ENCODE measurements at regions not wholly inside any gene's neighbourhood (a gene's known extent, or its start where the extent isn't known, plus 50 kb on each side); places are given as distances from the start of the nearest gene placed in this dataset.

DNA sequence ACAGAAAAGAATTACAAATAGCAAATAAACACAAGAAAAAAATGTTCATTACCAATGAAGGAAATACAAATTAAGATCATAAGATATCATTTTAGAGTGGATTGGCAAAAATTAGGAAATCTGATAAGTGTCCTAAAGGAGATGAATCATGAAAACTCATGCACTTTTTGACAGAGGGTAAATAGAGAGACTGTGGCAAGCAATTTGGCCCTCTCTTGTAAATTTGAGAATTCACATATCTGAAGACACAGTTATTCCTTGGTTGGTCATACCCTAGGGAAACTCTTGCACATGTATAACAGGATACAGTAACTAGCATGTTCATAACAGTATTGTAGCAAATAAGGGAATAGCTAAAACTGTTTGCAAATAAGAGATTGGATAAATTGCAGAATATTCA, 246.0 kb upstream of the GADL1 start:
- no peak for DNase-seq (ENCODE audit: low read depth in 2 of 2)

- DNase-seq (ENCODE audit: low read depth in 2 of 2), result no peak
These were observed 247.7 kb upstream of the GADL1 start for GRCh38 chr3:31142139-31142538.

DNA sequence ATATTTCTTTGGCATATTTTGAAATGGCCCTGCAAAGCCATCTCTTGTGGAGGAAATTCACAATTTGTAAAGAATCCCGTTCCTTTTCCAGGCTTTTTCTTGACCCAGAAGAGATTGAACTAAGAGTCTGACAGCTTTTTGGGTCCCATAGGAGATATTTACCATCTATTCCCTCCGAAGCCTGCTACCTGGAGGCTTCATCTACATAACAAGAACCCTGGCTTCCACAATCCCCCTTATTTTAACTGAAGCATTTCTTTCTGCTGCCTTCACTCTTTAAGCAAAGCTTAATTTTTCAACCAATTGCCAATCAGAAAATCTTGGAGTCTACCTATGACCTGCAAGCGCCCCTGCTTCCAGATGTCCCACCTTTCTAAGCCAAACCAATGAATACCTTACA, 248.1 kb upstream of the GADL1 start:
- DNase-seq (ENCODE audit: low read depth in 2 of 2), result no peak

DNA sequence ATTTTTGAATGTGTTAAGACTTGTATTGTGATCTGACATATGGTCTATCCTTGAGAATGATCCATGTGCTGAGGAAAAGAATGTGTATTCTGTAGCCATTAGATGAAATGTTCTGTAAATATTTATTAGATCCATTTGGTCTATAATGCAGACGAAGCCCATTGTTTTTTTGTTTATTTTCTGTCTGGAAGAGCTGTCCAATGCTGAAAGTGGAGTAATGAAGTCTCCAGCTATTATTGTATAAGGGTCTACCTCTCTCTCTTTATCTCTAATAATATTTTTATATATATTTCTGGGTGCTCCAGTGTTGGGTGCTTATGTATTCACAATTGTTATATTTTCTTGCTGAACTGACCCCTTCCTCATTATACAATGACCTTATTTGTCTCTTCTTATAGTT, 250.6 kb upstream of the GADL1 start:
- DNase-seq (ENCODE audit: low read depth in 2 of 2), result no peak

GRCh38 chr3:31147550-31147949, 253.1 kb upstream of the GADL1 start:
- DNase-seq (ENCODE audit: low read depth in 2 of 2), result no peak

- no peak for DNase-seq (ENCODE audit: low read depth in 2 of 2)
These were observed 262.7 kb upstream of the GADL1 start for GRCh38 chr3:31157047-31157694.

DNA sequence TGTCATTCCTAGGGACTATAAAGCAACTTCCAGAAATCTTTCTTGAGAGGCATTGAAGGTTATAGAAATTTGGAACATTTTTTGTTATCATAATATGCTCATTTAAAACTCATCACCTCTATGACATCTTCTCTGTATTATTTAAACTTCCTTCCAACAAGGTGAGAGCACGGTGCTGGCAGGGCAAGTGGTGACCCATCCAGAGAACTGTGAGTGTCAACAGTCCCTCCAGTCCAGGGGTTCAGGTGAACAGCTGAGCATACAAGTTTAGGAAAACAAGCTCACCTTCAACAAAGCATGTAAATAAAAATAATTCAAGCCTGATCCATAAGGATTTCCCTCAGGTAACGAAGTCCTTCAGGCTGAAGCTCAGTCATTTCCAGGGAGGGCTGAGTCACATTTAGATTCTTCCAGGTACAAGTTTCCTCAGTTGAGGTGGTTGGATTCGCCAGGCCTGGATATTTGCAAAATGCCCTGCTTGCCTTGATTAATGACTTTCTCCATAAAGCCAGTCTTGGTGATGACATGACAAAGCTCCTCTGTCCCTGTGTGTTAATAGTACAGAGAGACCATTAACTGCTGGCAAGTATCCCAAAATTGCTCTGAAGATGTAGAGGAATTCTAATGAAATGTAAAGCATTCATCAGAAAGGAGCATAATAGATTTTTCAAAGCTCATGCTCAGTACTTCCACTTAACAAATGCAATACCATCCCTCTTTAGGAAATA, 263.6 kb upstream of the GADL1 start:
- no peak for DNase-seq (ENCODE audit: low read depth in 2 of 2)

DNA sequence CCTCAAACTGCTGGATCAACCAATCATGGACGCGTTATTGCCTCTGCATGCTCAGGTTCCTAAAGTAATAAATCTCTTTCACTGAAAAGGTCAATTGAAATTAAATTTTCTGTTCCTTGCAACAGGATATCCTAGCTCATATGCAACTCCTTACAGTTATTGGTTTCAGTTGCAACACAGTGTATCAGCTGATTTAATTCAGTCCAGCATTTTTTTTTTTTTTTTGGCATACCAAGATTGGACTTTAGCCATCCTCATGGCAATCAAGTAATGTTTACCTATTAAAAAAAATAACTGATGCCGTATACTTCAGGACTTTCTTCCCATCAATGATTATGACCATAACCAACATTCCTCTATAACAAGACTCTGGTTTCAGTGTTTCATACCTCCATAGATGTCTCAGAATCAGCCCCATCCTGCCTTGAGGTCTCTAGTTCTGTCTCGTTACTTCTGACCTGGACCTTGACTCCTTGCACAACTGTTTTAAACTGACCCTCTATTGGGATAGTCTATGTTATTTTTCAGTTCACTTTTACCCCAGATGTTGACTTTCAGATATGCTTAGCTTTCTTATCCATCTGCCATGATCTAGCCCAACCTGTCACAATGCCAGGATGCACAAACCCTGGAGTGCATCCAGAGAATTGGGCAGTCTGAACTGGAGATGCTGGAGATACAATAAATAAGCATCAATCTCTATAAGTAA, 265.0 kb upstream of the GADL1 start:
- DNase-seq (ENCODE audit: low read depth in 2 of 2), result no peak

DNA sequence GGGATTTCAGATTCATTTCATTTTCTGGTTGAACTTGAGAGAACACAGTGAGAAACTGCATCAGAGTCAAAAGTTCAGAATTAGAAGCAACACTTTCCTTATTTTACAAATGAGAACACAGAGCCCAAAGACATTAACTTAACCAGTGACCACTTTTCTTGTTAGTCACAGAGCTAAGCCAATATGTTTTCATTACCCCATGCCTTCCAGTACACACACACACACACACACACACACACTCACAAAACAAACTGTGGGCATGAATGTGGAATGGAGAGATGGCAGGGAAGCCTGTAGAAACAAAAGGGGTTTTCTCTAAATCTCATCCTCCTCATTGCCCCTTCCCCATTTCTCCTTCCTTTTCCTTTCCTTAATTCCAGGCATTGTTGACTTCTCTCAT, 267.4 kb upstream of the GADL1 start:
- DNase-seq (ENCODE audit: low read depth in 2 of 2), result no peak

- DNase-seq (ENCODE audit: low read depth in 2 of 2), result no peak
These were observed 269.9 kb upstream of the GADL1 start for GRCh38 chr3:31164381-31164780.

- DNase-seq (ENCODE audit: low read depth in 2 of 2), result no peak
These were observed 271.0 kb upstream of the GADL1 start for GRCh38 chr3:31165399-31165860.

DNA sequence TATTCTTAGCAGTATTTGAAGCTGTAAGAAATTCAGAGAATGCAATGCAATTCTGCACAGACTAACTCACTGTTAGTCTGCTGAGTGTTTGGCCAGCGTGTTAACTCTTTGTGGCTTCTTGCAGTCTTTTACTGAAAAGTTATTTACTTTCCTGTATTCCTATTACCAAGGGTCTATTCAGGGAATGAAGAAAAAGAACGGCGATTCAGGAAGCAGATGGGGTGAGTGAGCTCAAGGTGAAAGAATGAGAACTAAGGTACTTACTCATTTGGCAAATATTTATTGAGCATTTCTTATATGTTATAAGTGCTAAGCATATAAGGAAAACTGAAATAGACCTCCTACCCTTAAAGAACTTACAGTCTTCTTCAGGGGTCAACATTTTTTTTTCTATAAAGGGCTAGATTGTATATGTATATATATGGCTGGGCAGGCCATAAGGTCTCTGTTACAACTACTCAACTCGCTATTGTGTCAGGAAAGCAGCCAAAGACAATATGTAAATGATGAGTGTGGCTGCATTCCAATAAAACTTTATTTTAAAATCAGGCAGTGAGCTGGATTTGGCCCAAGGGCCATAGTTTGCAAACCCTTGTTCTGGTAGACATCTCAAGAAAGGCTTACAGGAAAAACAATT, 271.9 kb upstream of the GADL1 start:
- DNase-seq (ENCODE audit: low read depth in 2 of 2), result no peak

- DNase-seq (ENCODE audit: low read depth in 2 of 2), result no peak
These were observed 273.2 kb upstream of the GADL1 start for GRCh38 chr3:31167666-31168065.

DNA sequence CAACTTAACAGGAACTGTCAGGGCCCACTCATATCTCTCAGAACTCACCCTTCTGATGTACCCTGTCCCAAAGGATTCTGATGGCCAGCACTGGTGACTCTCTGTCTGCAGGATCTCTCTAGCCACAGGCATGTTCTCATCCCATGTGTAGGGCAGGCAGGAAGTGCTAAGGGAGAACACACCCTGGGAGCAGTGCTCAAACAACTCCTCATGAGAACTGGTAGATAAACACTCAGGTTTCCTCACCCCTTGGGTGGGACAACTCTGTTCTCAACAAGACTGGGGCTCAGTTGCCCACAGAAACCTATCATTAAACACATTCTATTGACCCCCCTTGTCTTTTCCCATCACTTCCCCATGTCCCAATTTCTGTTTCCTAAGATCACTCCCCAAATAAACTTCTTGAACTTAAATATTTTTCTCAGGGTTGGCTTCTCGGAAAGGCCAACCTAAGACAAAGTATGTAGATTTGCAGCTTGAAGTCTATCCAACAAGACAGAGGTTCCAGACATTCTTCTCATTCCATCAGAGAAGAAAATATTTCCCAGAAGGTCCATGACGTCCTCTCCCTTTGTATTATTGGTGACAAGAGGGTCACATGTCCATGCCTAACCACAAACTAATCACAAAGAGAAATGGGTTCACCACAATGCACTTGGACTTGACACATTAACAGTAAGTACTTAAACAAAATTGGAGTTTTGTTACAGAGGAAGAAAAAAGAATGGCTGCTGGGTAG, 276.6 kb upstream of the GADL1 start:
- DNase-seq (ENCODE audit: low read depth in 2 of 2), result no peak

DNA sequence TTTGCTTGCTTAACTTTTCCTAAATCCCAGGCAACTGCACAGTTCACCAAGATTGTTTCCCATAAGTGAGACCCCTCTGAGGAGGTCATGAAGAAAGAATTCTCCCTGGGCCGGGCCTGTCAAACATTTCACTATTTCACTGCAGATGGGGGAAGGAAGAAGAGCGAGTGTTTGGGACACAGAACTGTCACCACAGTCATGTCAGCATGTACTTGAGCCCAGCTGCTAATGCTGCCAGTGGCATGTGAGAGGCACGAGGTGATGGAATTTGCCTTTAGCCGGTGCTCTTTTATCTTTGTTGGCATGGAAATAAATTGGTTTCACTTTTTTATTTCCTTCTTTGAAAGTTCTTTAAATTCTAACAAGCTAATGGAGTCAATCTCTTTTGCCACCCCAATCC, 277.9 kb upstream of the GADL1 start:
- DNase-seq (ENCODE audit: low read depth in 2 of 2), result no peak

DNA sequence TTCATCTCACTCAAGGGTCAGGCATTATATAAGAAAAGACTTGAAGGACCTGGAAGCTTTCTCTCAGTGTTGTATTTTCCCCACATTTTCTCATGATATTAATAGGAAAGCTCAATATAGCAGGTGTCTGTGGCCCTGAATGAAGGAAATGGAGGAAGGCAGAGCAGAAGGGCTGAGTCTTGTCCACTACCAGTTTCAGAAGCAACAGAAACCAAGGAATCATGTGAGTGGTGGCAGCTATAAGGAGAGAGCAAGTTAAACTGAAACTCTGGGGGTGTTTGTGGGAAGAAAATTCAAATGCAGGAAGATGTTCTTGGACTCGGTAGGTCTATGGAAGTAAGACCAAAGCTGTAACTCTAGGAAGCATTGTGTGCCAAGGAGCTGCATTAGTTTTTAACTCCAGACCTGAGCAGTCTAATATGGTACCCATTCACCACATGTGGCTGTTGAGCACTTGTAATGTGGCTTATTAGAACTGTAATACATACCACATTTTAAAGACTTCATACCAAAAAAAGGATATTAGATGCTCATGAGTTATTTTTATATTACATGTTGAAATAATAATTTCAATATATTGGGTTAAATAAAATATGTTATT, 278.8 kb upstream of the GADL1 start:
- DNase-seq (ENCODE audit: low read depth in 2 of 2), result no peak

GRCh38 chr3:31174079-31174478, 279.6 kb upstream of the GADL1 start:
- no peak for DNase-seq (ENCODE audit: low read depth in 2 of 2)

DNA sequence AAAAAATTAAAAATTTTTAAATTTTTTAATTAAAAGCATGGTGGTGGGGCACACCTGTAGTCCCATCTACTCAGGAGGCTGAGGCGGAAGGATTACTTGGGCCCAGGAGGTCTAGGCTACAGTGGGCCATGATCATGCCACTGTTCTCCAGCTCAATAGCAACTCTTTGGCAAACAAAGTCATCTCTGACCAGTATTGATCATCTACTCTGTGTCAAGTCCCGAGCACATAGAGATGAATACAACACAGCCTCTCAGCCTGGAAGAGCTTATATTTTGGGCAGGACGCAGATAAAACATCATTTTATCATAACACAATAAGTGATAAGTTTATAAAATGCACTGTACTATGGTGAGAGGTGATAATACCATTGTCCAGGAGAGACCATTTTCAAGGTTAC, 281.6 kb upstream of the GADL1 start:
- DNase-seq (ENCODE audit: low read depth in 2 of 2), result no peak

- DNase-seq (ENCODE audit: low read depth in 2 of 2), result no peak
These were observed 284.0 kb upstream of the GADL1 start for GRCh38 chr3:31178467-31178866.

DNA sequence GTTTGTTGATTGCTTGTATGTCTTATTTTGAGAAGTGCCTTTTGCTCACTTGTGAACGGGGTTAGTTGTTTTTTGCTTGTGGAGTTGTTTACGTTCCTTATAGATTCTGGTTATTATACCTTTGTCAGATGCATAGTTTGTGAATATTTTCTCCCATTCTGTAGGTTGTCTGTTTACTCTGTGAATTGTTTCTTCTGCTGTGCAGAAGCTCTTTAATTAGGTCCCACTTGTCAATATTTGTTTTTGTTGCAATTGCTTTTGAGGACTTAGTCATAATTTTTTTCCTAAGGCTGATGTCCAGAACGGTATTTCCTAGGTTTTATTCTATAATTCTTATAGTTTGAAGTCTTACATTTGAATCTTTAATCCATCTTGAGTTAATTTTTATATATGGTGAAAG, 285.3 kb upstream of the GADL1 start:
- no peak for DNase-seq (ENCODE audit: low read depth in 2 of 2)

GRCh38 chr3:31180274-31180673, 285.8 kb upstream of the GADL1 start:
- DNase-seq (ENCODE audit: low read depth in 2 of 2), result no peak

Data from activated CD8-positive, alpha-beta memory T cell treated with anti-CD3 and anti-CD28 coated beads for 4 hours (primary cell).